ENCODE measurements at regions not wholly inside any gene's neighbourhood (a gene's known extent, or its start where the extent isn't known, plus 50 kb on each side); places are given as distances from the start of the nearest gene placed in this dataset.

- peaks cover 45% of the 10 kb centered on the region for H3K4me1 Mint-ChIP-seq
- peaks cover 11% of the 10 kb centered on the region for H3K4me1 ChIP-seq
- H3K27ac Mint-ChIP-seq = peak overlapping the region; percentile 95
- no peak overlapping the region for H3K4me3 Mint-ChIP-seq
- no peaks in the 10 kb centered on the region for H3K79me2 ChIP-seq (ENCODE audit: low read depth)
- H3K27me3 ChIP-seq = no peaks in the 10 kb centered on the region
- no peaks in the 10 kb centered on the region for H3K9me3 Mint-ChIP-seq
- no peak overlapping the region for H3K4me2 ChIP-seq
- H4K20me1 ChIP-seq (ENCODE audit: low read depth) = no peaks in the 10 kb centered on the region
- H3K27me3 Mint-ChIP-seq (ENCODE audit: insufficient read depth, low read depth) = peaks cover 7% of the 10 kb centered on the region
- H3K36me3 Mint-ChIP-seq = no peaks in the 10 kb centered on the region
- no peak overlapping the region for H3K9ac ChIP-seq
- TF ChIP-seq EZH2 (IDR thresholded peaks at IDR 0.05) (no peak), CTCF (IDR thresholded peaks at IDR 0.05) (peak; percentile 43)
- H3K4me3 ChIP-seq = no peak overlapping the region
- no peaks in the 10 kb centered on the region for H3K9me3 ChIP-seq (ENCODE audit: low read depth)
- peak; percentile 69 for DNase-seq (ENCODE audit: low spot score)
- H2AFZ ChIP-seq (replicated peaks) = peak overlapping the region; percentile 63
- H3F3A ChIP-seq (ENCODE audit: low read depth) = no peaks in the 10 kb centered on the region
- H3K27ac ChIP-seq = no peak overlapping the region
- H3K36me3 ChIP-seq = no peaks in the 10 kb centered on the region
Observed at GRCh38 chr2:551621-552020, 125.6 kb downstream of the TMEM18 start.

- Mint-ChIP-seq H3K27ac (peak overlapping the region; percentile 95), H3K27me3 (ENCODE audit: insufficient read depth, low read depth) (peaks cover 5% of the 10 kb centered on the region)
Observed at GRCh38 chr2:550860-551567, 126.2 kb downstream of the TMEM18 start.

GRCh38 chr2:545711-546650, 131.2 kb downstream of the TMEM18 start:
- Mint-ChIP-seq H3K9me3 (peaks cover 3% of the 10 kb centered on the region), H3K4me1 (peaks cover 18% of the 10 kb centered on the region), H3K27ac (peak overlapping the region; percentile 80), H3K4me3 (no peak overlapping the region), H3K36me3 (no peaks in the 10 kb centered on the region), H3K27me3 (ENCODE audit: insufficient read depth, low read depth) (peaks cover 5% of the 10 kb centered on the region)
- Histone ChIP-seq H3K36me3 (no peaks in the 10 kb centered on the region), H3K27me3 (no peaks in the 10 kb centered on the region), H3K27ac (no peak overlapping the region), H3F3A (ENCODE audit: low read depth) (no peaks in the 10 kb centered on the region), H3K9ac (no peak overlapping the region), H3K9me3 (ENCODE audit: low read depth) (no peaks in the 10 kb centered on the region), H3K4me2 (no peak overlapping the region), H3K4me1 (peaks cover 1% of the 10 kb centered on the region), H4K20me1 (ENCODE audit: low read depth) (no peaks in the 10 kb centered on the region), H2AFZ (replicated peaks) (no peak overlapping the region), H3K4me3 (no peak overlapping the region), H3K79me2 (ENCODE audit: low read depth) (no peaks in the 10 kb centered on the region)
- TF ChIP-seq CTCF (IDR thresholded peaks at IDR 0.05) (no peak), EZH2 (IDR thresholded peaks at IDR 0.05) (no peak), EZH2phosphoT487 (IDR thresholded peaks at IDR 0.05) (no peak)
- no peak for DNase-seq (ENCODE audit: low spot score)

More at GRCh38 chr2:550860-551567, 126.2 kb downstream of the TMEM18 start:
- Mint-ChIP-seq H3K36me3 (no peaks in the 10 kb centered on the region), H3K9me3 (no peaks in the 10 kb centered on the region), H3K4me1 (peaks cover 43% of the 10 kb centered on the region), H3K4me3 (no peak overlapping the region)
- Histone ChIP-seq H3K9me3 (ENCODE audit: low read depth) (no peaks in the 10 kb centered on the region), H4K20me1 (ENCODE audit: low read depth) (no peaks in the 10 kb centered on the region), H3K79me2 (ENCODE audit: low read depth) (no peaks in the 10 kb centered on the region), H2AFZ (replicated peaks) (peak overlapping the region; percentile 63), H3K4me2 (no peak overlapping the region), H3K36me3 (no peaks in the 10 kb centered on the region), H3K9ac (no peak overlapping the region), H3K4me3 (no peak overlapping the region), H3K27me3 (no peaks in the 10 kb centered on the region), H3F3A (ENCODE audit: low read depth) (no peaks in the 10 kb centered on the region), H3K27ac (no peak overlapping the region), H3K4me1 (peaks cover 11% of the 10 kb centered on the region)
- TF ChIP-seq CTCF (IDR thresholded peaks at IDR 0.05) (no peak), EZH2 (IDR thresholded peaks at IDR 0.05) (no peak), EZH2phosphoT487 (IDR thresholded peaks at IDR 0.05) (no peak)
- no peak for DNase-seq (ENCODE audit: low spot score)
